Loucy (cell line): ENCODE measurements at regions not wholly inside any gene's neighbourhood (a gene's known extent, or its start where the extent isn't known, plus 50 kb on each side); places are given as distances from the start of the nearest gene placed in this dataset.

Source experiments
- H2AFZ ChIP-seq: fragments of 200-600 bp; sonication (generic); 2 replicates; pipeline ENCODE4 v1.6.0; 2016; ENCODE audit warnings: antibody characterized with exemption, mild to moderate bottlenecking, low read length, moderate library complexity
- H3F3A ChIP-seq: fragments of 200-600 bp; 2 replicates; pipeline ENCODE4 v1.6.0; 2016; ENCODE audit warnings: antibody characterized with exemption, low read depth, mild to moderate bottlenecking
- H3K27me3 ChIP-seq: fragments of 200-600 bp; sonication (generic); 2 replicates; pipeline ENCODE4 v1.6.1; 2014; ENCODE audit warnings: low read length, mild to moderate bottlenecking; ENCODE audit not compliant: insufficient read depth, poor library complexity, severe bottlenecking
- H3K36me3 ChIP-seq: fragments of 200-600 bp; sonication (generic); 2 replicates; pipeline ENCODE4 v1.6.1; 2016; ENCODE audit warnings: low read length; ENCODE audit not compliant: insufficient read depth
- H3K4me1 ChIP-seq: fragments of 200-600 bp; sonication (generic); 2 replicates; pipeline ENCODE4 v1.5.1; 2014; ENCODE audit warnings: low read length, mild to moderate bottlenecking; ENCODE audit not compliant: insufficient read depth, poor library complexity, severe bottlenecking
- H3K4me2 ChIP-seq: fragments of 200-600 bp; sonication (generic); 2 replicates; pipeline ENCODE4 v1.6.0; 2014; ENCODE audit warnings: antibody characterized with exemption, low read length, low read depth, mild to moderate bottlenecking; ENCODE audit not compliant: poor library complexity, severe bottlenecking
- H3K4me3 ChIP-seq: fragments of 200-600 bp; sonication (generic); 2 replicates; pipeline ENCODE4 v1.5.1; 2014; ENCODE audit warnings: low read length, mild to moderate bottlenecking, mixed read lengths; ENCODE audit not compliant: poor library complexity, severe bottlenecking
- H3K79me2 ChIP-seq: fragments of 200-600 bp; sonication (generic); 2 replicates; pipeline ENCODE4 v1.6.1; 2014; ENCODE audit warnings: low read length; ENCODE audit not compliant: insufficient read depth
- H3K9ac ChIP-seq: fragments of 200-600 bp; sonication (generic); 2 replicates; pipeline ENCODE4 v1.6.0; 2014; ENCODE audit warnings: mild to moderate bottlenecking, low read depth, low read length, moderate library complexity; ENCODE audit not compliant: poor library complexity, severe bottlenecking
- H3K9me2 ChIP-seq: fragments of 200-600 bp; sonication (generic); replicated peaks from 2 replicates; pipeline ENCODE4 v1.6.1; 2016; ENCODE audit warnings: low read depth, low read length, mixed read lengths
- H3K9me3 ChIP-seq: fragments of 200-600 bp; sonication (generic); 2 replicates; pipeline ENCODE4 v1.6.1; 2014; ENCODE audit warnings: mild to moderate bottlenecking, antibody characterized with exemption, low read length, low read depth; ENCODE audit not compliant: insufficient read depth
- H4K20me1 ChIP-seq: fragments of 200-600 bp; sonication (generic); 2 replicates; pipeline ENCODE4 v1.6.0; 2014; ENCODE audit warnings: antibody characterized with exemption, low read length, mild to moderate bottlenecking; ENCODE audit not compliant: insufficient read depth, poor library complexity, severe bottlenecking
- CTCF ChIP-seq: fragments of 200-600 bp; sonication (generic); conservative IDR thresholded peaks from 2 replicates; pipeline ENCODE4 v1.5.1; 2014; ENCODE audit warnings: mild to moderate bottlenecking, antibody characterized with exemption, low read length
- EZH2phosphoT487 ChIP-seq: fragments of 200-600 bp; IDR thresholded peaks from 2 replicates; pipeline ENCODE4 v1.6.1; 2018; ENCODE audit warnings: antibody characterized with exemption, mild to moderate bottlenecking, moderate library complexity, borderline replicate concordance

- Histone ChIP-seq H2AFZ (no peak overlapping the region), H3K9me3 (no peaks in the 10 kb centered on the region), H3K36me3 (no peaks in the 10 kb centered on the region), H3K27me3 (no peaks in the 10 kb centered on the region), H3K4me1 (no peaks in the 10 kb centered on the region), H3K9ac (no peak overlapping the region), H4K20me1 (no peaks in the 10 kb centered on the region), H3K4me2 (no peak overlapping the region), H3K79me2 (no peaks in the 10 kb centered on the region), H3K9me2 (no peaks in the 10 kb centered on the region), H3K4me3 (no peak overlapping the region), H3F3A (no peaks in the 10 kb centered on the region)
- TF ChIP-seq CTCF, result no peak
- TF ChIP-seq EZH2phosphoT487, result no peak
Observed at GRCh38 chr10:10503772-10504171, 513.9 kb upstream of the CELF2 start.

- Histone ChIP-seq H3K79me2 (no peaks in the 10 kb centered on the region), H3F3A (no peaks in the 10 kb centered on the region), H3K9me3 (no peaks in the 10 kb centered on the region), H3K4me1 (no peaks in the 10 kb centered on the region), H3K9me2 (no peaks in the 10 kb centered on the region), H2AFZ (no peak overlapping the region), H3K36me3 (no peaks in the 10 kb centered on the region), H3K9ac (no peak overlapping the region), H3K27me3 (no peaks in the 10 kb centered on the region), H4K20me1 (no peaks in the 10 kb centered on the region), H3K4me3 (no peak overlapping the region), H3K4me2 (no peak overlapping the region)
- no peak for TF ChIP-seq EZH2phosphoT487
- no peak for TF ChIP-seq CTCF
Observed at GRCh38 chr10:10508211-10508610, 509.5 kb upstream of the CELF2 start.

- Histone ChIP-seq H3F3A (no peaks in the 10 kb centered on the region), H3K9me2 (no peaks in the 10 kb centered on the region), H3K4me1 (no peaks in the 10 kb centered on the region), H4K20me1 (no peaks in the 10 kb centered on the region), H3K9me3 (no peaks in the 10 kb centered on the region), H2AFZ (no peak overlapping the region), H3K4me3 (no peak overlapping the region), H3K36me3 (no peaks in the 10 kb centered on the region), H3K4me2 (no peak overlapping the region), H3K9ac (no peak overlapping the region), H3K27me3 (no peaks in the 10 kb centered on the region), H3K79me2 (no peaks in the 10 kb centered on the region)
- TF ChIP-seq CTCF, result no peak
Observed at GRCh38 chr10:10510179-10510578, 507.5 kb upstream of the CELF2 start.
